K562 (cell line): ENCODE measurements at regions not wholly inside any gene's neighbourhood (a gene's known extent, or its start where the extent isn't known, plus 50 kb on each side); places are given as distances from the start of the nearest gene placed in this dataset.

Source experiments
- ATAC-seq: fragments of 200-7000 bp; cut with Tn5 transposase; 3 replicates; pipeline ENCODE4 v1.9.1; 2020; ENCODE audit warnings: moderate library complexity
- BruUV-seq: library from RNA; stranded (reverse); fragments of 400-500 nt; replicated peaks from 2 replicates; lab custom pipeline; 2021; lab: Mats Ljungman, UMichigan
- CTCF ChIA-PET: fragments of 300-600 bp; formaldehyde crosslinking; extraction: SDS; loops from one replicate; lab custom pipeline; 2021; ENCODE audit warnings: low intra/inter-chr PET ratio; lab: Yijun Ruan, JAX
- POLR2A ChIA-PET: fragments of 300-600, 350-650 bp; sonication (Branson Sonifier 250); formaldehyde crosslinking; extraction: SDS; loops from one replicate; lab custom pipeline; 2021; ENCODE audit warnings: antibody characterized with exemption, inconsistent platforms; lab: Yijun Ruan, JAX
- DNase-seq, 4 experiments: peaks; one replicate each; pipeline versions ENCODE4 v3.0.0 to v3.0.0-alpha.2; 2011 to 2018; ENCODE audit warnings: low spot score in 3 of 4, mixed read lengths in 3 of 4; ENCODE audit errors: extremely low read depth in 1 of 4
- FAIRE-seq: peaks from 2 replicates; lab custom pipeline; 2011; peaks lifted over from hg19 to GRCh38; lab: Jason Lieb, UNC
- H2AFZ ChIP-seq: 2 replicates; pipeline ENCODE4 v1.6.0; 2011; ENCODE audit warnings: low read depth, low read length, control low read depth, inconsistent platforms
- H3K27ac ChIP-seq: fragments of 200-600 bp; 3 replicates; pipeline ENCODE4 v1.8.0; 2011; ENCODE audit warnings: low read depth, mild to moderate bottlenecking, control low read depth, inconsistent platforms, low read length, moderate library complexity, mixed read lengths; ENCODE audit errors: extremely low read depth
- H3K27me3 ChIP-seq, 2 experiments: fragments of 300-600 bp in 1 of 2; 2 replicates in 1 of 2; 3 replicates in 1 of 2; pipeline versions ENCODE4 v1.6.0 to v1.8.0; 2011; ENCODE audit warnings: inconsistent platforms in 2 of 2, low read length in 2 of 2, mild to moderate bottlenecking in 1 of 2, mixed read lengths in 1 of 2, moderate library complexity in 1 of 2; ENCODE audit not compliant: control insufficient read depth in 2 of 2, insufficient read depth in 2 of 2
- H3K36me3 ChIP-seq: fragments of 300-600 bp; 3 replicates; pipeline ENCODE4 v1.8.0; 2011; ENCODE audit warnings: mild to moderate bottlenecking, low read length, inconsistent platforms; ENCODE audit not compliant: control insufficient read depth, insufficient read depth
- H3K4me1 ChIP-seq, 2 experiments: fragments of 200-600 bp in 1 of 2; replicated peaks in 1 of 2; 2 replicates in 1 of 2; 3 replicates in 1 of 2; pipeline versions ENCODE4 v1.5.1 to v1.8.0; 2011; ENCODE audit warnings: inconsistent platforms in 2 of 2, low read length in 2 of 2, mild to moderate bottlenecking in 1 of 2, mixed read lengths in 1 of 2, moderate library complexity in 1 of 2; ENCODE audit not compliant: control insufficient read depth in 2 of 2, insufficient read depth in 2 of 2
- H3K4me2 ChIP-seq: 2 replicates; pipeline ENCODE4 v1.6.1; 2011; ENCODE audit warnings: low read length, control low read depth, inconsistent platforms, mixed read lengths; ENCODE audit not compliant: insufficient read depth
- H3K4me3 ChIP-seq: fragments of 200-600 bp; sonication (generic), shearing (Covaris generic); 2 replicates; pipeline ENCODE4 v1.5.1; 2016; ENCODE audit warnings: control low read depth, inconsistent platforms
- H3K79me2 ChIP-seq: fragments of 200-600 bp; 3 replicates; pipeline ENCODE4 v1.8.0; 2011; ENCODE audit warnings: low read length, inconsistent platforms; ENCODE audit not compliant: control insufficient read depth, insufficient read depth
- H3K9ac ChIP-seq, 2 experiments: 2 replicates each; pipeline versions ENCODE4 v1.6.0 to v1.6.1; 2011; ENCODE audit warnings: low read depth in 2 of 2, low read length in 2 of 2, control low read depth in 1 of 2, inconsistent platforms in 1 of 2, mild to moderate bottlenecking in 1 of 2, mixed read lengths in 1 of 2; ENCODE audit not compliant: insufficient read depth in 1 of 2
- H3K9me1 ChIP-seq: one replicate; pipeline ENCODE4 v1.6.0; 2011; ENCODE audit warnings: inconsistent platforms, mild to moderate bottlenecking, low read length, moderate library complexity; ENCODE audit not compliant: control insufficient read depth, insufficient read depth
- H3K9me3 ChIP-seq: replicated peaks from 2 replicates; pipeline ENCODE4 v1.5.1; 2011; ENCODE audit warnings: low read depth, low read length, inconsistent platforms; ENCODE audit not compliant: control insufficient read depth, insufficient read depth
- H4K20me1 ChIP-seq: replicated peaks from 2 replicates; pipeline ENCODE4 v1.6.1; 2011; ENCODE audit warnings: low read length, inconsistent platforms, mixed read lengths; ENCODE audit not compliant: control insufficient read depth, insufficient read depth
- ARNT ChIP-seq, 2 experiments: fragments of 450-650 bp; IDR thresholded peaks; 2 replicates each; pipeline ENCODE4 v1.6.1; 2016; ENCODE audit warnings: mild to moderate bottlenecking in 1 of 2
- ATF3 ChIP-seq, 2 experiments: fragments of 450-650 bp in 1 of 2; sonication (generic) in 1 of 2; formaldehyde crosslinking in 1 of 2; IDR thresholded peaks in 1 of 2; conservative IDR thresholded peaks in 1 of 2; 2 replicates each; pipeline versions ENCODE4 v1.6.1 to v1.8.1; 2016 to 2023; ENCODE audit warnings: mild to moderate bottlenecking in 2 of 2, moderate library complexity in 2 of 2, inconsistent platforms in 1 of 2, missing genetic modification reagents in 1 of 2
- CREB3L1 ChIP-seq: fragments of 450-650 bp; IDR thresholded peaks from 2 replicates; pipeline ENCODE4 v1.6.1; 2014; ENCODE audit warnings: low read depth, mild to moderate bottlenecking, moderate library complexity, borderline replicate concordance
- PHF20 ChIP-seq: fragments of 450-650 bp; IDR thresholded peaks from 2 replicates; pipeline ENCODE4 v1.6.1; 2018; ENCODE audit not compliant: partially characterized antibody
- RAD21 ChIP-seq, 2 experiments: fragments of 250-450 bp in 1 of 2; fragments of 450-650 bp in 1 of 2; sonication (Bioruptor Pico) in 1 of 2; formaldehyde crosslinking in 1 of 2; IDR thresholded peaks in 1 of 2; conservative IDR thresholded peaks in 1 of 2; 2 replicates each; pipeline versions ENCODE4 v1.4.0 to v1.8.0; 2020 to 2022; ENCODE audit warnings: mild to moderate bottlenecking in 2 of 2, moderate library complexity in 1 of 2
- ZNF23 ChIP-seq: fragments of 250-450 bp; sonication (Bioruptor Pico); IDR thresholded peaks from 2 replicates; pipeline ENCODE4 v1.4.0; 2020; ENCODE audit warnings: mild to moderate bottlenecking
- WGBS: fragments of 100-300 bp; shearing (Covaris generic); methylation state at CpG from one replicate; pipeline ENCODE4 v1.1.6; 2016; ENCODE audit warnings: low coverage, mixed read lengths; ENCODE audit not compliant: insufficient coverage; ENCODE audit errors: missing lambda C conversion rate; 5-methylcytosine and 5-hydroxymethylcytosine counted together
- in situ Hi-C: fragments of 300-500 bp; cut with MboI; formaldehyde crosslinking; loops from 4 replicates; pipeline ENCODE4 v1.15.0; 2018; ENCODE audit warnings: inconsistent platforms, mixed read lengths
- intact Hi-C: fragments of 100-400 bp; cut with micrococcal nuclease; formaldehyde crosslinking; loops from 2 replicates; pipeline ENCODE4 v1.14.2; 2022

- DNase-seq (no peak), FAIRE-seq (no peak), ATAC-seq (no peak)
- Histone ChIP-seq H4K20me1 (no peaks in the 10 kb centered on the region), H3K4me3 (no peak overlapping the region), H3K4me2 (no peak overlapping the region), H3K27me3 (no peaks in the 10 kb centered on the region), H3K9me3 (no peaks in the 10 kb centered on the region), H3K4me1 (no peaks in the 10 kb centered on the region), H2AFZ (no peak overlapping the region), H3K79me2 (no peaks in the 10 kb centered on the region), H3K27ac (no peak overlapping the region), H3K36me3 (no peaks in the 10 kb centered on the region), H3K9me1 (no peaks in the 10 kb centered on the region), H3K9ac (no peak overlapping the region)
- TF ChIP-seq ZNF23 (CRISPR knock-in tag): no peak
- WGBS: no CpG with 5 or more reads among the region's 7 CpGs
- intact Hi-C loops (no loop called here), in situ Hi-C loops (no loop called here)
- ChIA-PET CTCF (no interaction called here), POLR2A (no interaction called here)
- no TSS peak for BruUV-seq
Measured at GRCh38 chr9:25830381-25830780, 152.1 kb upstream of the TUSC1 start.

- no peaks in the 10 kb centered on the region for H4K20me1 ChIP-seq
- CTCF ChIA-PET: no interaction called here
- no peaks in the 10 kb centered on the region for H3K4me1 ChIP-seq
- ATAC-seq (no peak), FAIRE-seq (no peak), DNase-seq (no peak)
- TF ChIP-seq ARNT (IDR thresholded peaks at IDR 0.05): no peak
- no peak for TF ChIP-seq ATF3 (IDR thresholded peaks at IDR 0.05)
- no peak for TF ChIP-seq ATF3 (CRISPR knock-in tag; conservative IDR thresholded peaks at IDR 0.05)
- TF ChIP-seq RAD21 (CRISPR knock-in tag; conservative IDR thresholded peaks at IDR 0.05 in 1 of 2, IDR thresholded peaks at IDR 0.05 in 1 of 2): no peak
- no peak for TF ChIP-seq CREB3L1
- TF ChIP-seq PHF20: no peak
- BruUV-seq: no TSS peak
- H3K4me3 ChIP-seq: no peak overlapping the region
- H3K9me3 ChIP-seq: no peaks in the 10 kb centered on the region
- no peak overlapping the region for H3K4me2 ChIP-seq
- WGBS: no CpG with 5 or more reads among the region's 1 CpG
- POLR2A ChIA-PET: no interaction called here
- intact Hi-C loops: no loop called here
- H3K36me3 ChIP-seq: no peaks in the 10 kb centered on the region
- H3K27ac ChIP-seq: no peak overlapping the region
- in situ Hi-C loops: no loop called here
- no peak overlapping the region for H3K9ac ChIP-seq
- H3K79me2 ChIP-seq: no peaks in the 10 kb centered on the region
- no peaks in the 10 kb centered on the region for H3K27me3 ChIP-seq
- no peaks in the 10 kb centered on the region for H3K9me1 ChIP-seq
- no peak overlapping the region for H2AFZ ChIP-seq
Measured at GRCh38 chr9:25827626-25828025, 149.4 kb upstream of the TUSC1 start.
